A204.1 (cell line): ENCODE measurements at regions not wholly inside any gene's neighbourhood (a gene's known extent, or its start where the extent isn't known, plus 50 kb on each side); places are given as distances from the start of the nearest gene placed in this dataset.

Source experiments
- FAIRE-seq: peaks from 2 replicates; lab custom pipeline; 2012; peaks lifted over from hg19 to GRCh38; lab: Jason Lieb, UNC

DNA sequence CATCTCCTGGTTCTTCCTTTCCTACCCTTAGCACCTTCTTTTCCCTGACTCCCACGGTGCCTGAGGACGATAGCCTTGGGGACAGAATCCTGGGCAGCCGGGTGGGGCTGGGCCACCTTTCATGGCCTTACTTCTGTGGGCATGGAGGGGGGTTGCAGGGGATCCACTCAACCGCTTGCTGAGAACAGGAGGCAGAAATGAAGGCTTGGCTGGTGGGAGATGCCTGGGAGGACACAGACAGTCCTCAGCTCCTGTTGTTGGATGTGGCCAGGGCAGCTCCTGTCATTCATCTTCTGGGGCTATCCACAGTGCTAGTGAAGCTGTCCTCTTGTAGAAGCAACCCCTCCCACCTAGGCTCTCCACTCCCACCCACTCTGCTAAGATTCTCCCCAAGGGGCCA lies 95.5 kb upstream of the CELF4 start:
- no peak for FAIRE-seq

DNA sequence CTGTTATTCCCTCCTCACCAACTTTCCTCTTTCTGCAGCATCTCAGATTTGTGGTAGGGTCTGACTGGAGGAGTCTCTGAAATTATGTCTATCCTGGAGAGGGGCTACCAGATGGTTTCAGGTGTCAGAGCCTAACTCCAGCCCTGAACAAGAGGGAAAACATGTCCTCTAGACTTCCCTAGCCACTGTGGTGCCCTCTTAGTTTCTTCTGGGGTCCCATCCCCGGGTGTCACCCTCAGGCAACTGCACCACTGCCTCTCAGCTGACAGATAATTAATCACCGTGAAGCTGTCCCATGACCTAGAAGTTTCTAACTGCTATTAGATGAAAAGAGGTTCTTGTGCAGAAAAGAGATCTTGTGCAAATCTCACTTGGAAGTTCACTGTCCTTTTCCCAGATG lies 95.1 kb upstream of the CELF4 start:
- FAIRE-seq = no peak

DNA sequence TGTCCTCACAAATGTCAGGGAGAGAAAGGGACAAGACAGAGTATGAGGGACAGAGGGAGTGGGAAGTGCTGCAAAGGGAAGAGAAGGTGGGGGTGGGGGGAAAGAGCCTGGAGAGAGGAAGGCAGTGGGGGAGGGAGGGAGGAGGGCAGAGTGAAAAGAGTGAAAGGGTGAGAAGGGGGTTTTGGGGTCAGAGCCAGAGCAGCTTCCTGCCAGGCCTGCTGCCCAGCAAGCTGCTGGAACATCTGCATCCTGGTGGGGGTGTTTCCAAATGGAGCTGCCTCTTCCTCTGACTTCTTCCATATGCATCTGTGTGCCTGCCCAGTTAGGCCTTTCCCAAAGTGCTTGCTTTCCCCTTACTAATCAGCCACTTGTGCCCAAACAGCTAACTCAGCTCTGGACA lies 94.3 kb upstream of the CELF4 start:
- no peak for FAIRE-seq

DNA sequence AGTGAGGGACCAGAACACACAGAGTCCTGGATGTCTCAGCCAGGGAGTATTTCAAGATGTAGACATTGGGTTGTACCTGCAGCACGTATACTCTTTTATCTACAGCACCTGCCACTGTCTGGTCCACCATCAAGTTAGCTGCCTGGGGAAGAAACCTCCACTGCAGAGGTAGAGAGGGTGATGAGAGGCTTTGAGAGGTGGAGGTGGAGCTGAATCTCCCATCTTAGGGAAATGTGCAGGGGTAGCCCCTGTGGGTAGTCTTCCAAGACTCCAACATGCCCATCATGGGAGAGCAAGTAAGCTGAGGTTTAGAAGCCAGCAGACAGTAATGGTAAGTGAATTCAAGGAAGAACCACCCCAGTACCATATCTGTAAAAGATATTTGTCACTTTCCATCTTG lies 93.3 kb upstream of the CELF4 start:
- no peak for FAIRE-seq

DNA sequence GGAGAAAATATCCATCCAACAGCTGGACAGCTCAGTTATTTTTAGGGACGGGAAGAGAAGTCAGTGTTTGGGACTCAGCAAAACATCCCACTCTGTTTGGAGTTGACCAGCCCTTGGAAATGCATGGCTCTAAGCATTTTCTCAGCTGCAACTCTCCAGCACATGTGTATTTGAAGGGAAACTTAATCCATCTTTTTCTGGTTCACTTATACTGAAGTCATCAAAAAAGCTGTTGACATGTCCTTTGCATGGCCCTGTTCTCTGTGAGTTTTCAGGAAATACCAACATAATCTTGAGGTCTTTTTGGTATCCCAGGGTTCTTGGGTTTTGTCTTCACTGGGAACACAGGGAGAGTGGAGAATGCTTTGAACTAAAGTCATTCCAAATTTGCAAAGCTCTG lies 91.9 kb upstream of the CELF4 start:
- no peak for FAIRE-seq

DNA sequence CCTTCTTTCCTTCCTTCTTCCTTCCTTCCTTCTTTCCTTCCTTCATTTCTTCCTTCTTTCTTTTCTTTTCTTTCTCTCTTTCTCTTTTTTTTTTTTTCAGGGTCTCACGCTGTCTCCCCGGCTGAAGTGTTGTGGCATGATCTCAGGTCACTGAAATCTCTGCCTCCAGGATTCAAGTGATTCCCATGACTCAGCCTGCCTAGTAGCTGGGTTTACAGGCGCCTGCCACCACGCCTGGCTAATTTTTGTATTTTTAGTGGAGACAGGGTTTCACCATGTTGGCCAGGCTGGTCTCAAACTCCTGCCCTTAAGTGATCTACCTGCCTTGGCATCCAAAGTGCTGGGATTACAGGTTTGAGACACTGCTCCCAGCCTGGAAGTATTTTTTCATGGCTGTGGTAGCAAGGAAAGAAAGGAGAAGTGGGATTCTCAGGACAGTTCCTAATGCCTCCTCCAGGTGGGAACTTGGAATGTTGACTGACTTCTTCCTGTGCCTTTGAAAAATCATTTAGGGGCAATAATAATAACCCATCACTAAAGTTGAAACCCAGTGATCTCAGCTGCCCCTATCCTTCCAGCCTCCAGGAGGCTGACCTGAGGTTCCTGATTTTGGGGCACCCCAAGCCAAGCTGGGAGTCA lies 89.3 kb upstream of the CELF4 start:
- FAIRE-seq = no peak

DNA sequence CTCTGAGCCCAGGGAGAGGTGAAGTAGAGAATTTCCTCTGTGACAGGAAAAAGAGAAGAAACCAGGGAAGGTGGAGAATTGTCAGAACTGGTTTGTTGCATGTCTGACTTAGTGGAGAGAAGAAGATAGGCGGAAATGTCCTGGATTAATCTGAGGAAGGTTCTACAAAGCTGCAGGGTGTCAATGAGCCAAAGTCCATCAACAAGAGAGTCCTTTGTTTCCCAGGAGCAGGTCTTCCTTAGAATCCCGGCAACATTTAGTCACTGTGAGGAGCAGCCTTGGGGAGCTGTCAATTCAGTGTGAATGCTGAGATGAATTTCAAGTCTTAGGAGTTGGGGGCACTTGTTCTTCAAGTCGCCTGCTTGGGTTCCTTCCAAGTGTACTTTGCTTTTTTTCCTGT lies 88.4 kb upstream of the CELF4 start:
- FAIRE-seq = no peak

DNA sequence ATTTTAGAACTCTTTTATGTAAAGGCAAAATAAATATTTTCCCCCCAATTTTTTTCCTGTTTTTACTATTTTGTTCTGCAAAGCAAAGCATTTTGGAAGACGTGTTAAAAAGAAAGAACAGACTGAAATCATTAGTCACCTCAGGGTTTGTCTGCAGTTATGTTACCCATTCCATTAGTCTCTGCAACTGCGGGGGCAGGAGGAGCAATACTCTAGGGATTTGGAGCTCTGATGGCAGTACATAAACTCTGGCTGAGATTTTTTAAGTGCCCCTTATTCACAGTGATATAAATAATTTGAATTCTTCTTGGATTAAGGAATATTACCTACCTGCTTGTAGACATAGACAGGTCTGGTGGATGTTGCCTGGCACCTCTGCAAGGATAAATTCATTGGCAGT lies 88.0 kb upstream of the CELF4 start:
- FAIRE-seq = no peak

DNA sequence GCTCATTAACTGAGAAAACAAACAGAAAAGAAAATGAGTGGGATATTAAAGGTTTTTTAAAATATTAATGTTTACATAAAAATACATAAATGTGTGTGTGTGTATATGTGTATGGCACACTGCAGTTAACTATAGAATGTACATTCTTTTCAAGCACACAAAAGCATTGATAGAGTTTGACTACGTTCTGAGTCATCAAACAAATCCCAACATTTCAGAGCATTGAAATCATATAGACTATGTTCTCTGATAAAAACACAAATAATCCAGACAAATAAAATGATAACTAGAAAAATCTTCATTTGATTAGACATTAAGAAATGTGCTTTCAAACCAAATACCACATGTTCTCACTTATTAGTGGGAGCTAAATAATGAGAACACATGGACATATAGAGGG lies 84.3 kb upstream of the CELF4 start:
- no peak for FAIRE-seq

DNA sequence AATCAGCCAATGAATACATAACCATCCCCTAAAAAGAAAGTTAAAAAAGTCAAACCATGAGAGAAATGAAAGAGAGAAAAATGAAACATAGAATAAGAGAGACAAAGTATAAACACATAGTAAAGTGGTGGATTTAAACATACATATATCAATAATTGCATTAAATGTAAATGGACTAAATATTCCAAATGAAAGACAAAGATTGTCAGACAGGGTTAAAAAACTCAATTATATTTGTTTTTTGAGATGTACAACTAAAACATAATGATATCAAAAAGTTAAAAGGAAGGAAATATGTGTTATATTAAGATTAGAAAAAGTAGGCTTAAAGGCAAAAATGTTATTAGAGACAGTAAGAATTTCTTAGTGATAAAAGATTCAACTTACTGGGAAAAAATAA lies 83.8 kb upstream of the CELF4 start:
- FAIRE-seq = peak; percentile 44

DNA sequence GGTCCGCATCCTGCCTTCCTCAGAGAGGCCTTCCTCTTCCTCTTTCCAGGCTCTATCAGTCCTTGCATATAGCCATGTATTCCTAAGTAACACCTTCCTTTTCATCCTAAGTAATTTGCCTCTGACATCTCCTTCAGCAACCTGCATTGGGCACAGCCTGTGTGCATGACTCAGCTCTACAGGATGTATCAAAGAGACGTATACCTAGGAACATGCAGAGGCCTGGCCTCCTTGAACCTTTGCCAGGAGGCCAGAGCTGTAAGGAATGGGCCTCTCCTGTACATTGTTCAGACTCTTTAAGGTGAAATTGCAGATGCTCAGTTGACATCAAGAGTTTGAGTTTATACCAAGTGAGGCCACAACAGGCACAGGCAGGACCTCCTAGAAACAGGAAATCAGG lies 76.0 kb upstream of the CELF4 start:
- FAIRE-seq = no peak

DNA sequence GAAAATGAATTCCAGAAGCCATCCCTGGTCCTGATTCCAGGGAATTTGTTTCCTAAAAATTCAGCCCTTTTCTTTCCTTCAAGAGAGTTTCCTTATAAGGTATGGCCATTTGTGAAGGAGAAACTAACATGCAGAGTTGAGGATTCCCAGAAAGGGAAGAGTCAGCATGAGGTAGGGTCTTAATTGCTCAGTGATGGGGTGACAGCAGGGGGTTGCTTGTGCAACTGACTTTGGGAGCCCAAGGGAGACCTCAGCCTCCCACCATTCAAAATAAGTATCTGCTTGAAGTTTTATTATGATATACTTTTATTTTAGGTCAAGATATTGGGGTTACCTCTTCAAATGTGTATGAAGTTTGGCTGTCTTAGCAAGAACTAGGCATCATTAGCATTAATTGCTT lies 74.9 kb upstream of the CELF4 start:
- FAIRE-seq = no peak

DNA sequence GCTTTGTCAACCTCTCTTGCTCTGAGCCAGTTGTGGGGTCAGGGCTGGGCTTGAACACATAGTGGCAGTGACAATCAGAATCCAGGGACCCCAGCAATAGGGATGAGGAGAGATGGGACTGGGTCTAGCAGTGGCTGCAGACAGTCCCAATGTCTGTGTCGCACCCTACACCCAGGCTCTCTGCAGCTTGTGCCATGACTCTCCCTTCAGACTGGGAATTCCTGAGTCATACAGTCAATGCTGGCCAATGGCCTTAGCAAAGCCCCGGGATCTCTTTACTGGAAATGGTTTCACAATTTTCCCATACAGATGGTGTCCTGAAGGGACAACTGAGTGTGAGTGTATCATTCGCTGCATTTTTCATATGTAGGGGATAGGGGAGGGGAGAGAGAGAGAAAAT lies 74.2 kb upstream of the CELF4 start:
- FAIRE-seq = no peak

DNA sequence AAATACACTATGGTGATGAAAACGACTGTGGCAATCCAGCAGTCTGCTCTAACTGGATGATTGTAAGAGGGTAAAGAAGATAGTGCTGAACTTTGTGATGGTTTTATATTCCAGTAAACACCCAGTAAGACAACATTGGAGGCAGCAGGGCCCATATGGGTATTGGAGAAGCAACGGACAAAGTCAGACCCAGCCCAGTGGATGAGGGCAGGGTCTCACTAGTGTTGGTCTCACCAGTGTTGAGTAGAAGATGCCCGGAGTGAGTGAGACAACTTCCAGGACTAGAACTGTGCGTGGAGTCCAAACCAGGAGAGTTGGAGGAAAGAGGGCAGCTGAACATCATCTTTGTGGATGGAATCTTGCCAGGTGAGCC lies 71.9 kb upstream of the CELF4 start:
- no peak for FAIRE-seq

DNA sequence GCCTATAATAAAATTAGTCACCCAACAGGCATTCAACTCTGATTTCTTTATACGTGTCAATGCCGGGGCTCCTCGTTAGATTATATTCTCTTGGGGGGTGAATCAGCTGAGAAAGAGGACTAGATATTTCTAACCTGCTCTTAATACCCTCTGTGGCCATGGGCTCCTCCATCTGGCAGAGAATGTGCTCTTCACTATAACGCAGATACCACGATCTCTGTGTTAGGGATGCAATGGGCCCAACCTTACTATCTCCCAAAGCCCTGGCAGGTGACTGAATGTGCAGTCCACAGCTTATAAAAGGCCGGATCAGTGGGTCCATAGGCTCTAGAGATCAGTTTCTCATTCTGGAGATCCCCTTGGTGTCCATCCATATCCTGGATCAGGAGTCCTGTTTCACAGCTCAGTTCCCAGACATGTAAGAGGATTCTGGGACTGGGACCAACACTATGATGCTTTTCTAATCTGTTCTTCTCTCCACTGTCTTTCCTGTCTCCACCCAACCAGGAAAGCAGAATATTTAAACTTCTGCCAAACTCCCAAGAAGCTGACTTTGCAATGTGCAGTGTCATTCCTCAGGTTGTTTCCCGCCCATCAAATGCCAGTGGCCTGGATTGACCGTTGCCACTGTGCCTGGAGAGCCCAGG lies 71.4 kb upstream of the CELF4 start:
- no peak for FAIRE-seq

DNA sequence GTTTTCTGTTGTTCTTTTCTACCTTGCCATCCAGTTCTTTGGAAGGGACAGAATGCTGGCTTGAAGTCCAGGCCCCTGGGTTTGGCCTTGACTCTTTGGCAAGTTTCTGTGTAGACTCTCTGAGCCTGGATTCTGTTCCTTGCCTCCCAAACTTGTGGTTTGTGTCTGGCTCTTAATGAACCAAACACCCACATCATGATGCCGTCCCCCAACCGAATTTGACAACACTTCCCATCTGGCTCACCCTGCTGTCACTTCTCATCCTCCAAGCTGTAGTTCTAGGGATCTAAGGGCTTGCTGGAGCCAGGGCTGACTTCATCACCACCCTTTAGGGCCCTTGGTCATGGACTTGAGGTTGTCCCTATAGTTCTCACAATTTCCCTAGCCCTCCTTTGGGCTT lies 68.9 kb upstream of the CELF4 start:
- no peak for FAIRE-seq

DNA sequence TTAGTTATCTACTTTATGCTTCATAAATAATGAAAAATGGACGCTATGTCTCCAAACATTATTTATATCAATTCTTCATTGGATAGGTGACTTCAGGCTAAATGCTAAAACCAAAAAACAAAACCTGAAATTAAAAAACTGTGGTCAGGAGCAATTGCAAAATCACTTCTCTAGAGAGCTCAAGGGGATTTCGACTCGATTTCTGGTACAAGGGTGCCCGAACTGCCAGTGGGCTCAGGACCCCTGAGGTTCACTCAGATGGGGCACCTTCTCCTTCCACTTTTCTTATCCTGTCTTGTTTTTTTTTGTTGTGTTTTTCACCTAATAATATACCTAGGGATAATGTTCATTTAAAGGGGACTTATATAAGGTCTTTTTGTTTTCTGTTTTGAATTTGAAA lies 65.8 kb upstream of the CELF4 start:
- no peak for FAIRE-seq

DNA sequence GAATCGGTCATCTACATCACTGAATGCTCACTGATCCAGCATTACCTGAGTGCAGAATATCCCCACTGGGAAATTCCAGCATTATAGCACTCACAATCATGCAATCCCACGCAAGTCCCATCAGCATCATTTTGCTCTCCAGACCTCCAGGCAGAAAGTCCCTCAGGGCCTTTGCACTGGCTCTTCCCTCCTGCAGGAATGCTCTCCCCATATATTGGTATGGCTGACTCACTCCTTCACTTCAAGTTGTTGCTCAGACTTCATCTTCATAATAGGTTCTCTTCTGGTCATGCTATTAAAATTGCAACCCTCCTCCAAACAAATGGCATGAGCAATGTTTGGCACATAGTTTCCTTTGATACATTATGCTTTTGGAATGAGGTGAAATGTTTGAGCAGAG lies 64.7 kb upstream of the CELF4 start:
- FAIRE-seq = no peak

DNA sequence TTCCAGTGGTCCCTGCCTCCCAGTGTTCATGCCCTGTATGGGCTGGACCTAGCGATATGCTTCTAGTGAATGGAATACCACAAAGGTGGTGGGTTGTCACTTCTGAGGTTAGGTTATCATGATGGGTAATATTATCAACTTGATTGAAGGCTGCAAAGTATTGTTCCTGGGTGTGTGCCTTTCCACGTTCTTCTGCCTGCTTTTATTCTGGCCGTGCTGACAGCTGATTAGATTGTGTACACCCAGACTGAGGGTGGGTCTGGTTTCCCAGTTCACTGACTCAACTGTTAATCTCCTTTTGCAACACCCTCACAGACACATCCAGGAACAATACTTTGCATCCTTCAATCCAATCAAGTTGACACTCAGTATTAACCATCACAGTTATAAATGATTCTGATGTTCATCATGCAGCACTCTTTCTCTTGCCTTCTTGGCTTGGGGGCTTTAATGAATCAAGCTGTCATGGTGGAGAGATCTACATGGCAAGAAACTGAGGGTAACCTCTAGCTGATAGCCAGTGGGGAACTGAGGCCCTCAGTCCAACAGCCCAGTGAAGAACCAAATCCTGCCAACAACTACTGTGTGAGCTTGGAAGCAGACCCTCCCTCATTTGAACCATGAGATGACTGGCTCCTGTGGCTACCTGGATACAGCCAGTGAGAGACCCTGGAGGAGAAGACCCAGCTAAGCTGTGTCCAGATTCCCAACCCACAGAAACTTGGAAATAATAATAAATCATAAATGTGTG lies 63.0 kb upstream of the CELF4 start:
- no peak for FAIRE-seq

DNA sequence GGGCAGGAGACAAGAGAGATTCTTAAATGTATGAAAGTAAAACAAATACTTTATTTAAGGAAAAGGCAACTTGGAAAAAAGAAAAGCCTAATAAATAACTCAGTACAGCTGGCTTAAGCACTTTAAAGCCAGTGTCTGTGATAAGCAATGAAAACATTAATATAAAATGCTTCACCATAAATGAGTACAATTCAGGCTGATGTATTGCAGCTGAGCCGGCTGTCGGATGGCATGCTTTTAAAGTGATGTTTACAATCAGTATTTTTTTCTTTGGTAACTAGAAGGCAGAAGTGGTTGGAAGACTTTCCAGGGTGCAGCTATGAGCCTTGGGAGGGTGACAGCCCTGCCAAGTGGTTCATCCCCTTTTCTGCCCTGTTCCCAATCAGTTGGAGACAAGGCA lies 58.7 kb upstream of the CELF4 start:
- FAIRE-seq = no peak

DNA sequence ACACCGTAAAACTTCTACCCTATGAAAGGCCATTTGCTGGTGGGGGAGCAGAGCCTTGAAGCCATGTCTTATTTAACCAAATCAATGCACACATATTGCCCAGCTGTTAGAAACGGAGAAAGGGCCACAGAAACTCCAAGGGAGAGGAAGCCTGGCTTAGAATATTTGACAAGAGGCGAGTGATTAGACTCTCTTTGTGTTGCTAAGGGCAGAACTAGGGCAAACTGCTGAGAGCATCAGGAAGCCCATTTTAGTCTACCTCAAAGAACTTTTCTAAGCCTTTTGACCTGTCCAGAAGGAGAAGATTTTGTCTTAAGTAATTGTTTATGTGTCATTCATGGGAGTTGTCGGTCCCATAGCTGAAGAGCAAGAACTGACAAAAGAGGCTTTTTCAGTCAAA lies 54.4 kb upstream of the CELF4 start:
- no peak for FAIRE-seq

DNA sequence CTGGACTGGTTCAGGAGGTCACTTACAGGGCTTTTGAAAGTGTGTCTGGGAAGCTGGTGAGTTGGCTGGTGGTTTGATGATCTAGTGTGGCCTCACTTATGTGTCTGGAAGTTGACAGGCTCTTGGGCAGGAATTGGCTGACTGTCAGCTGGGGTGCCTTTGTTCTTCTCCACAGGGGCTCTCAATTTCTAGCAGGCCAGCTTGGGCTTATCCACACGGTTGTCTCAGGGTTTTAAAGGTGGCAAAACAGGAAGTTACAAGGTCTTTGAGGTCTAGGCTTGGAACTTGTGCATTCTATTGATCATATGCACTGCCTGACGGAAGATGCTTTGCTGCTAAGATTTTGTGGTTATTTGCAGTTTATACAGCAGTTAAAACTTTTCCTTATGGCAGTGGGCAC lies 52.0 kb upstream of the CELF4 start:
- no peak for FAIRE-seq
